Fibroblast of pulmonary artery (primary cell): ENCODE measurements at regions not wholly inside any gene's neighbourhood (a gene's known extent, or its start where the extent isn't known, plus 50 kb on each side); places are given as distances from the start of the nearest gene placed in this dataset.

Experiments
- DNase-seq: peaks from one replicate; pipeline ENCODE4 v3.0.0-alpha.2; 2010; ENCODE audit warnings: low read depth
- H3K4me3 ChIP-seq: replicated peaks from 2 replicates; pipeline ENCODE4 v1.5.1; 2011; ENCODE audit warnings: low read depth, mild to moderate bottlenecking, control low read depth, low read length, moderate library complexity
- CTCF ChIP-seq: IDR thresholded peaks from 2 replicates; pipeline ENCODE4 v1.5.1; 2011; ENCODE audit warnings: mild to moderate bottlenecking, control low read depth, low read length, inconsistent platforms; ENCODE audit errors: missing control alignments

- no peak overlapping the region for H3K4me3 ChIP-seq
- DNase-seq: no peak
- no peak for TF ChIP-seq CTCF
Observed at GRCh38 chr15:36075333-36075732, 504.1 kb upstream of the CDIN1 start.

GRCh38 chr15:36079021-36079420 is 500.4 kb upstream of the CDIN1 start:
- TF ChIP-seq CTCF: no peak
- no peak for DNase-seq
- H3K4me3 ChIP-seq: no peak overlapping the region

- no peak for TF ChIP-seq CTCF
- H3K4me3 ChIP-seq: no peak overlapping the region
- DNase-seq: no peak
Observed at GRCh38 chr15:36080759-36081158, 498.7 kb upstream of the CDIN1 start.

GRCh38 chr15:36090286-36090946 is 489.0 kb upstream of the CDIN1 start:
- TF ChIP-seq CTCF: no peak
- DNase-seq: no peak
- no peak overlapping the region for H3K4me3 ChIP-seq

GRCh38 chr15:36106640-36107335 is 472.6 kb upstream of the CDIN1 start:
- no peak overlapping the region for H3K4me3 ChIP-seq
- TF ChIP-seq CTCF: no peak
- peak; percentile 6 for DNase-seq

GRCh38 chr15:36108541-36108940 is 470.9 kb upstream of the CDIN1 start:
- no peak overlapping the region for H3K4me3 ChIP-seq
- DNase-seq: no peak
- no peak for TF ChIP-seq CTCF
